ENCODE measurements at regions not wholly inside any gene's neighbourhood (a gene's known extent, or its start where the extent isn't known, plus 50 kb on each side); places are given as distances from the start of the nearest gene placed in this dataset.
"Not testable (repeated sequence)": the region's sequence is repeated elsewhere in the genome, so short reads cannot be mapped to it uniquely, and the experiment has no call there.

GRCh38 chr2:136282251-136282650 is 164.3 kb upstream of the CXCR4 start:
- DNase-seq (ENCODE audit: low spot score): no peak

GRCh38 chr2:136281281-136282114 is 163.5 kb upstream of the CXCR4 start:
- no peak for DNase-seq (ENCODE audit: low spot score)

GRCh38 chr2:136266346-136266745 is 148.4 kb upstream of the CXCR4 start:
- DNase-seq (ENCODE audit: low spot score): not testable (repeated sequence)

GRCh38 chr2:136259551-136259950 is 141.6 kb upstream of the CXCR4 start:
- DNase-seq (ENCODE audit: low spot score): no peak

GRCh38 chr2:136257893-136258292 is 139.9 kb upstream of the CXCR4 start:
- no peak for DNase-seq (ENCODE audit: low spot score)

- no peak for DNase-seq (ENCODE audit: low spot score)
Observed at GRCh38 chr2:136255648-136256461, 137.9 kb upstream of the CXCR4 start.

GRCh38 chr2:136255127-136255526 is 137.2 kb upstream of the CXCR4 start:
- DNase-seq (ENCODE audit: low spot score): no peak

GRCh38 chr2:136254681-136255080 is 136.7 kb upstream of the CXCR4 start:
- no peak for DNase-seq (ENCODE audit: low spot score)

- DNase-seq (ENCODE audit: low spot score): no peak
Observed at GRCh38 chr2:136253288-136254004, 135.5 kb upstream of the CXCR4 start.

GRCh38 chr2:136251885-136252585 is 134.1 kb upstream of the CXCR4 start:
- DNase-seq (ENCODE audit: low spot score): no peak

GRCh38 chr2:136251197-136251884 is 133.4 kb upstream of the CXCR4 start:
- DNase-seq (ENCODE audit: low spot score): no peak

- no peak for DNase-seq (ENCODE audit: low spot score)
Observed at GRCh38 chr2:136250131-136250530, 132.2 kb upstream of the CXCR4 start.

GRCh38 chr2:136248907-136249306 is 131.0 kb upstream of the CXCR4 start:
- no peak for DNase-seq (ENCODE audit: low spot score)

GRCh38 chr2:136248242-136248641 is 130.3 kb upstream of the CXCR4 start:
- no peak for DNase-seq (ENCODE audit: low spot score)

- peak; percentile 24 for DNase-seq (ENCODE audit: low spot score)
Observed at GRCh38 chr2:136247204-136247950, 129.4 kb upstream of the CXCR4 start.

- peak; percentile 50 for DNase-seq (ENCODE audit: low spot score)
Observed at GRCh38 chr2:136246086-136246669, 128.2 kb upstream of the CXCR4 start.

GRCh38 chr2:136245211-136245610 is 127.3 kb upstream of the CXCR4 start:
- no peak for DNase-seq (ENCODE audit: low spot score)

- DNase-seq (ENCODE audit: low spot score): no peak
Observed at GRCh38 chr2:136244536-136244885, 126.6 kb upstream of the CXCR4 start.

- no peak for DNase-seq (ENCODE audit: low spot score)
Observed at GRCh38 chr2:136243638-136244535, 125.9 kb upstream of the CXCR4 start.

All from AG20443 (cell line).